GM18498 (cell line): ENCODE measurements at regions not wholly inside any gene's neighbourhood (a gene's known extent, or its start where the extent isn't known, plus 50 kb on each side); places are given as distances from the start of the nearest gene placed in this dataset.

Source experiments
- ATAC-seq: cut with Tn5 transposase; IDR thresholded peaks from one replicate; pipeline ENCODE4 v1.9.1; 2021; ENCODE audit warnings: mild to moderate bottlenecking, moderate library complexity; ENCODE audit not compliant: unreplicated experiment

GRCh38 chr2:118251427-118251826 lies 163.2 kb downstream of the INSIG2 start:
- no peak for ATAC-seq

DNA sequence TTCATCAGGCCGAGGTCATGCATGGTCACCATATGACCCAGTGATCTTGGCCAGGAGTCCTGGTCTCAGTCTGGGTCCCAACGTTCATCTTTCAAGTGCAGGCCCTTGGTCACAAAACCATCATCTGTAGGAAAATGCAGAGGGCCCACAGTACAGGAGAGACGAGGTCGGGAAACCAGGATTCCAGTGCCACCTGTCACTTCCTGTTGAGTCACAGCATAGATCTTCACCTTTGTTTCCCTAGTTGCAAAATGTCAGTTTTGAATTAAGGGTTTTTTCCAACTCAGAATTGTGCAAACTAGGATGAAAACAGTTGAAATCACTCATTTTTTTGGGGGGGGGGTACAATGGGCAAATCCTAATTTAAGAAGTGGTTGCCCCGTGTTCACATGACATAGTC lies 162.2 kb downstream of the INSIG2 start:
- ATAC-seq, result no peak

- ATAC-seq, result peak; percentile 9
Measured at GRCh38 chr2:118250001-118250400, 161.7 kb downstream of the INSIG2 start.

GRCh38 chr2:118249531-118249930 lies 161.3 kb downstream of the INSIG2 start:
- ATAC-seq, result peak; percentile 62

DNA sequence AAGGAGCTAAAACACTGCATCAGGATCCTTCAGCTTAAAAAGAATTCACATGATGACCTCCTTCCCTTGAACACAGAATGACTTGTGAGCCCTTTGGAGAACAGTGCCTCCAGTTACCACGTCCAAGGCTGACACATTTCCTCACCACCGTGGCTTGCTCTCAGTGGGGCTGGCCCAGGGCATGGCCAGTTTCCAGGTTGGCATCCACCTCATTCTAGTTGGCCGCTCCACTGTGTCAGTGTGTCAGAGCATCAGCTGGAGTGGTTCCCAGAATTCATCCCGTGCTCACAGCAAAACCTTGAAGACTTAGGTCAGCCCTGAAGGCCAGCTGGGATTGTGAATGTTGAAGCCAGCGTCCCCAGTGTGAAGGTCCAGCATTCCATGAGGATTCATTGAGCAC lies 158.5 kb downstream of the INSIG2 start:
- no peak for ATAC-seq

DNA sequence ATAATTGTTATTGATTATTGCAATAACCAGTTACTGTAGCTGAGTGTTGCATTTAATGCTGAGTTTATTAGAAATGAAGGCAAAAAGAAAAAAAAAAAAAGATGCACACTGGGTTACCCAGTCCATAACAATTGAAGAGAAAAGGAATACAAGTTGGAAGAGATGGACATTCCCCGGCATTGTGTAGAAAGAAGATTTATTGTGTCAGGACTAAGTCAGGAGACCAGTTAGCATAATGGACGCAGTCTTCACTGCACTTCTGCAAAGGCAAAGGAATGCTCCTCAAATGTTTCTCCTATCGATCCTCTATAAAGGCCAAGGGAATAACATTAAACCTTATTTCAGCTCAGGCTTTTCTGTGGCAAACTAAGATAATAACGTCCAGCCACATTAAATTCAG lies 157.8 kb downstream of the INSIG2 start:
- ATAC-seq, result no peak

GRCh38 chr2:118244686-118245085 lies 156.4 kb downstream of the INSIG2 start:
- no peak for ATAC-seq

GRCh38 chr2:118243031-118243430 lies 154.8 kb downstream of the INSIG2 start:
- ATAC-seq, result no peak

DNA sequence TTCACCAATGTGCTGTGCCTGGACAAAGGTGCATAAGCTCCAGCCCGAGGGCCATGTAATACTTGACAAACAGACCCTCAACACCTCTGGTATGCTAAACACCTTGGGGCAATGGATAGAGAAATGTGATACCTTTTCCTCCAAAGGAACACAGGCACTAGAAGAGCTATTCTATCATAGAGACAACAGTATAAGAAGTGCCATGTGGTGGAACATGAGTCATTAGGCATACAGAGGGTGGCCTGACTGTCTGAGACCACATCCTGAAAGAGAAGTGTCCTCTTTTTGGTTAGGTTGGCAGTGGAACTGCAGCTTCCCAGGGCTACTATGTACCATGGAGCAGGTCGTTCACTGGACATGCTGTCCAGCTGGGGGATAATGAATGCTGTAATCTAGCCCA lies 153.9 kb downstream of the INSIG2 start:
- ATAC-seq, result no peak

DNA sequence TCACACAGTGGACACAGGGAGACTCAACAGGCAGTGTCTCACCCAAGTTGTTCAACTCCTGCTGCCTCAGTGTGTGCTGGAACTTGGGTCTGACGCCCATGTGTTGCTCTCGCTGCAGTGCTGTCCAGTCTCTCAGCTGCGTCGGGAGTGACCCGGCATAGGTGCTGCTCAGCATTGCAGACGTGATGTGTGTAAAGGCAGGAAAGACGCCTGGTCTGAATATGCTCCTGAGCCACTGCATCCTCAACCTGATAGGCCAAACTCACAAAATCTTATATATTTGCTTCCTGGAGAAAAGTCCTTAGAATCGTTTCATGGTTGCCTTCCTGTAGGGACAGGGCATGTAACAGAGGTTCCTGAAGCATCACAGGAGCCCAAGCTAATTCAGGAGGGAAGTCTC lies 152.9 kb downstream of the INSIG2 start:
- ATAC-seq, result no peak

DNA sequence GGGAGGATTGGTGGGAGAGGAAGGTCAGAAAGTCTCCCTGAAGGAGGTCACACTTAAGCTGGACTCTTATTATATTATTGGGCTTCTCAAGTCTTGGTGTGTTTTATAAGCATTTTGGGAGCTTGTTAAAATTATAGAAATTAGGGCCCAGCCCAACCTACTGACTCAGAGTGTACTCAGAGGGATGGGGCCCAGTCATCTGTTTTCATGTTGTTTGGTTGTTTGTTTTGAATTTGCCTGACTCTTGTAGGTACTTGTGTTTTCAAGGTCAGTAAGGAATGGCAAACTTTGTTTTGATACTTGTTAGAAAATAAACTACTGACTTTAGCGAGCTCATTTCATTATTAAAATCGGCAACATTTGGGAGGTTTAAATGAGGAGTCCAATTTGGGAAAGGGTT lies 152.0 kb downstream of the INSIG2 start:
- ATAC-seq, result no peak

- ATAC-seq, result no peak
Measured at GRCh38 chr2:118239284-118239683, 151.0 kb downstream of the INSIG2 start.

GRCh38 chr2:118237451-118237850 lies 149.2 kb downstream of the INSIG2 start:
- ATAC-seq, result no peak

GRCh38 chr2:118232796-118233195 lies 144.5 kb downstream of the INSIG2 start:
- ATAC-seq, result no peak

GRCh38 chr2:118232391-118232790 lies 144.1 kb downstream of the INSIG2 start:
- ATAC-seq, result no peak

DNA sequence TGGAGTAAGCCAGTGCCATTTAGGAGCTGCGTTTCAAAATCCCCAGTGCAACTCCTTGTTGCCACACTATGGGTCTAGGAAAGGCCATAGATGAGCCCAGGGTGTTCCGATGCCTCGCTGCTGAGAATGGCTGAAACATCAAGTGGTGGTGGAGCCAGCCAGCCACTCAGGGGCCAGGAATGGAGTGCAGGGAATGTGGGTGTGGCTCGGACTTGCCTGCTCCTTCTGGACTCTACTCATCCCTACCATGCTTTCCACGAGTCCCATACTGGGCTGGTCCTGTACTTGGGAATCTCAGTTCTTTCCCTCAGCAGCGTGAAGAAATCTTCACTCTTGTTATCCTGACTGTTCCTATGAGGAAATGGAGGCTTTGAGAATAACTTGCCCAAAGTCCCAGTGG lies 143.5 kb downstream of the INSIG2 start:
- no peak for ATAC-seq

GRCh38 chr2:118227698-118228508 lies 139.6 kb downstream of the INSIG2 start:
- ATAC-seq, result no peak

DNA sequence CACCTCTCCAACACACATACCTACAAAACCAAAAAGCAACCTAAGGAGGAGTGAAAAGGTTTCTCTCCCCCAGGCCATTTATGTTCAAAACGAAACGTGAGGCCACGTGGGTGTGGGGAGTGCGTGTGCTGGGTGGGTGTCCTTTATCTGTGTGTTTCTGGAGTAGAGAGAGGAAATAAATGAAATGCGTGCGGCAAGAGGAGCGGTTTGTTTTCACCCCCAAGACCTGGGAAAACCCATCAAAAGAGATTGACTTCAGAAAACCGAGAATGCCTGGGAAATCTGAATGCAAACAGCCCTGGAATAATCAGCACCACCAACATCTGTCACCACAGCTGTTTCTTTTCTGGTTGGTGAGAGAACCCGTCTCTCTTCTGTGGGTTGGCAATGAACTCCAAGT lies 137.4 kb downstream of the INSIG2 start:
- no peak for ATAC-seq

GRCh38 chr2:118224895-118225311 lies 136.6 kb downstream of the INSIG2 start:
- peak; percentile 22 for ATAC-seq

GRCh38 chr2:118223992-118224894 lies 136.0 kb downstream of the INSIG2 start:
- peak; percentile 68 for ATAC-seq

GRCh38 chr2:118223511-118223991 lies 135.3 kb downstream of the INSIG2 start:
- peak; percentile 6 for ATAC-seq
